Ishikawa (cell line): ENCODE measurements at regions not wholly inside any gene's neighbourhood (a gene's known extent, or its start where the extent isn't known, plus 50 kb on each side); places are given as distances from the start of the nearest gene placed in this dataset.

Experiments used
- CEBPB ChIP-seq: IDR thresholded peaks from 2 replicates; pipeline ENCODE4 v1.6.1; 2012
- CREB1 ChIP-seq: IDR thresholded peaks from 2 replicates; pipeline ENCODE4 v1.6.1; 2012; ENCODE audit warnings: low read depth
- EGR1 ChIP-seq: IDR thresholded peaks from 2 replicates; pipeline ENCODE4 v1.6.1; 2012
- EP300 ChIP-seq: IDR thresholded peaks from 2 replicates; pipeline ENCODE4 v1.6.1; 2012; ENCODE audit warnings: borderline replicate concordance
- FOXM1 ChIP-seq: IDR thresholded peaks from 2 replicates; pipeline ENCODE4 v1.6.1; 2012; ENCODE audit warnings: low read depth, borderline replicate concordance
- MAX ChIP-seq: IDR thresholded peaks from 2 replicates; pipeline ENCODE4 v1.6.1; 2012
- NFIC ChIP-seq: IDR thresholded peaks from 2 replicates; pipeline ENCODE4 v1.6.1; 2012
- RAD21 ChIP-seq: IDR thresholded peaks from 2 replicates; pipeline ENCODE4 v1.6.1; 2012; ENCODE audit warnings: low read depth
- REST ChIP-seq: IDR thresholded peaks from 2 replicates; pipeline ENCODE4 v1.6.1; 2012; ENCODE audit warnings: low read depth, mild to moderate bottlenecking
- TAF1 ChIP-seq: IDR thresholded peaks from 2 replicates; pipeline ENCODE4 v1.6.1; 2012; ENCODE audit warnings: low read depth, mild to moderate bottlenecking
- TCF12 ChIP-seq: IDR thresholded peaks from 2 replicates; pipeline ENCODE4 v1.6.1; 2012; ENCODE audit warnings: low read depth
- TEAD4 ChIP-seq: IDR thresholded peaks from 2 replicates; pipeline ENCODE4 v1.6.1; 2012
- YY1 ChIP-seq: IDR thresholded peaks from 2 replicates; pipeline ENCODE4 v1.6.1; 2012; ENCODE audit warnings: low read depth
- ZBTB7A ChIP-seq: IDR thresholded peaks from 2 replicates; pipeline ENCODE4 v1.6.1; 2012; ENCODE audit warnings: low read depth
- TF ChIP-seq, protein P1 (sequence below): IDR thresholded peaks from 2 replicates; pipeline ENCODE4 v1.6.1; 2012

GRCh38 chr5:68738236-68738635 lies 355.6 kb upstream of the SLC30A5 start:
- no peak for TF ChIP-seq ZBTB7A

- TF ChIP-seq CEBPB: no peak
- no peak for TF ChIP-seq CREB1
- no peak for TF ChIP-seq REST
- no peak for TF ChIP-seq FOXM1
- TF ChIP-seq TAF1: no peak
- TF ChIP-seq EGR1: no peak
- TF ChIP-seq MAX: no peak
- TF ChIP-seq RAD21: no peak
- no peak for TF ChIP-seq NFIC
- TF ChIP-seq TCF12: no peak
- TF ChIP-seq, protein P1, sequence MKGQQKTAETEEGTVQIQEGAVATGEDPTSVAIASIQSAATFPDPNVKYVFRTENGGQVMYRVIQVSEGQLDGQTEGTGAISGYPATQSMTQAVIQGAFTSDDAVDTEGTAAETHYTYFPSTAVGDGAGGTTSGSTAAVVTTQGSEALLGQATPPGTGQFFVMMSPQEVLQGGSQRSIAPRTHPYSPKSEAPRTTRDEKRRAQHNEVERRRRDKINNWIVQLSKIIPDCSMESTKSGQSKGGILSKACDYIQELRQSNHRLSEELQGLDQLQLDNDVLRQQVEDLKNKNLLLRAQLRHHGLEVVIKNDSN: no peak
- TF ChIP-seq YY1: no peak
- no peak for TF ChIP-seq ZBTB7A
- no peak for TF ChIP-seq TEAD4
- TF ChIP-seq EP300: no peak
These were observed 355.0 kb upstream of the SLC30A5 start for GRCh38 chr5:68738841-68739240.

GRCh38 chr5:68739752-68740151 lies 354.1 kb upstream of the SLC30A5 start:
- no peak for TF ChIP-seq EP300
- no peak for TF ChIP-seq TCF12
- TF ChIP-seq RAD21: no peak
- TF ChIP-seq CREB1: no peak
- TF ChIP-seq CEBPB: no peak
- TF ChIP-seq TEAD4: no peak
- TF ChIP-seq, protein P1: no peak
- TF ChIP-seq NFIC: no peak

- TF ChIP-seq FOXM1: no peak
- TF ChIP-seq NFIC: no peak
- TF ChIP-seq TEAD4: no peak
- TF ChIP-seq CREB1: no peak
- no peak for TF ChIP-seq ZBTB7A
- TF ChIP-seq RAD21: no peak
- no peak for TF ChIP-seq YY1
- TF ChIP-seq CEBPB: no peak
- no peak for TF ChIP-seq EGR1
- TF ChIP-seq MAX: no peak
- no peak for TF ChIP-seq REST
- TF ChIP-seq TCF12: no peak
- no peak for TF ChIP-seq EP300
These were observed 353.4 kb upstream of the SLC30A5 start for GRCh38 chr5:68740226-68740910.

- no peak for TF ChIP-seq ZBTB7A
- TF ChIP-seq TCF12: no peak
- no peak for TF ChIP-seq RAD21
- TF ChIP-seq TEAD4: no peak
- TF ChIP-seq REST: no peak
- no peak for TF ChIP-seq EGR1
- TF ChIP-seq FOXM1: no peak
- TF ChIP-seq CREB1: no peak
- TF ChIP-seq MAX: no peak
- TF ChIP-seq, protein P1: no peak
- TF ChIP-seq TAF1: no peak
These were observed 349.6 kb upstream of the SLC30A5 start for GRCh38 chr5:68744206-68744605.
